B cell (primary cell): ENCODE measurements at regions not wholly inside any gene's neighbourhood (a gene's known extent, or its start where the extent isn't known, plus 50 kb on each side); places are given as distances from the start of the nearest gene placed in this dataset.

Experiments
- ATAC-seq: fragments of 200-7000 bp; cut with Tn5 transposase; one replicate; pipeline ENCODE4 v1.10.0; 2021; ENCODE audit warnings: low read depth, mild to moderate bottlenecking, moderate number of reproducible peaks, moderate library complexity
- CTCF ChIA-PET: fragments of 350-600 bp; sonication (Branson Sonifier 250); formaldehyde crosslinking; loops from one replicate; lab custom pipeline; 2021; ENCODE audit warnings: antibody characterized with exemption, inconsistent platforms; lab: Charles Lee
- POLR2A ChIA-PET: fragments of 350-600 bp; sonication (Branson Sonifier 250); formaldehyde crosslinking; loops from one replicate; lab custom pipeline; 2021; ENCODE audit warnings: antibody characterized with exemption; lab: Charles Lee
- DNase-seq: peaks from one replicate; pipeline ENCODE4 v3.0.0; 2013
- H2AFZ ChIP-seq: 2 replicates; pipeline ENCODE4 v1.6.1; 2012; ENCODE audit warnings: mild to moderate bottlenecking, low read depth, low read length; ENCODE audit not compliant: insufficient read depth, poor library complexity, severe bottlenecking
- H3K27ac ChIP-seq, 2 donors: 1 replicate in 1 of 2; 2 replicates in 1 of 2; pipeline ENCODE4 v1.5.1; 2012 to 2013; ENCODE audit warnings: low read length in 2 of 2, mild to moderate bottlenecking in 2 of 2, moderate library complexity in 1 of 2
- H3K27me3 ChIP-seq, 4 experiments: fragments of 200-600 bp in 1 of 4; sonication (generic) in 1 of 4; replicated peaks in 1 of 4; 1 replicate in 2 of 4; 2 replicates in 2 of 4; pipeline versions ENCODE4 v1.6.1 to v1.7.0; 2013 to 2016; ENCODE audit warnings: low read length in 3 of 4, mild to moderate bottlenecking in 2 of 4, mixed read lengths in 1 of 4, moderate library complexity in 1 of 4; ENCODE audit not compliant: insufficient read depth in 4 of 4, control insufficient read depth in 3 of 4; ENCODE audit errors: control extremely low read depth in 1 of 4
- H3K36me3 ChIP-seq, 2 experiments: replicated peaks in 1 of 2; 1 replicate in 1 of 2; 2 replicates in 1 of 2; pipeline versions ENCODE4 v1.6.1 to v1.7.1; 2013; ENCODE audit warnings: low read length in 1 of 2; ENCODE audit not compliant: insufficient read depth in 2 of 2, control insufficient read depth in 1 of 2; ENCODE audit errors: control extremely low read depth in 1 of 2, extremely low read depth in 1 of 2
- H3K4me1 ChIP-seq, 2 donors: fragments of 200-600 bp in 1 of 2; sonication (generic) in 1 of 2; 1 replicate in 1 of 2; 2 replicates in 1 of 2; pipeline versions ENCODE4 v1.5.1 to v1.6.1; 2013 to 2017; ENCODE audit warnings: low read length in 2 of 2; ENCODE audit not compliant: control insufficient read depth in 2 of 2, insufficient read depth in 2 of 2
- H3K4me2 ChIP-seq: replicated peaks from 2 replicates; pipeline ENCODE3; 2012; ENCODE audit warnings: mild to moderate bottlenecking, low read depth, low read length; ENCODE audit not compliant: poor library complexity, severe bottlenecking
- H3K4me3 ChIP-seq, 5 experiments: fragments of 200-600 bp in 1 of 5; sonication (generic) in 1 of 5; 1 replicate in 3 of 5; 2 replicates in 2 of 5; pipeline versions ENCODE4 v1.5.1 to v1.7.0; 2011 to 2016; ENCODE audit warnings: low read length in 4 of 5, mild to moderate bottlenecking in 4 of 5, low read depth in 2 of 5, control low read depth in 1 of 5, moderate library complexity in 1 of 5; ENCODE audit not compliant: insufficient read depth in 1 of 5; ENCODE audit errors: control extremely low read depth in 1 of 5, extremely low read depth in 1 of 5
- H3K79me2 ChIP-seq: fragments of 200-600 bp; sonication (generic); one replicate; pipeline ENCODE4 v1.6.0; 2016; ENCODE audit warnings: low read length; ENCODE audit not compliant: control insufficient read depth, insufficient read depth
- H3K9ac ChIP-seq: fragments of 200-600 bp; sonication (generic); 2 replicates; pipeline ENCODE4 v1.6.1; 2017; ENCODE audit warnings: mild to moderate bottlenecking, low read length, moderate library complexity
- H3K9me3 ChIP-seq, 3 donors: one replicate each; pipeline versions ENCODE4 v1.6.1 to v1.7.1; 2013; ENCODE audit warnings: low read length in 2 of 3; ENCODE audit not compliant: control insufficient read depth in 2 of 3, insufficient read depth in 1 of 3; ENCODE audit errors: control extremely low read depth in 1 of 3
- H4K20me1 ChIP-seq: 2 replicates; pipeline ENCODE4 v1.6.0; 2012; ENCODE audit warnings: mild to moderate bottlenecking, low read length; ENCODE audit not compliant: insufficient read depth, control insufficient read depth, poor library complexity, severe bottlenecking
- H3K27ac Mint-ChIP-seq: one replicate; pipeline ENCODE4 v1.8.0; 2021; ENCODE audit warnings: mixed read lengths
- H3K27me3 Mint-ChIP-seq: one replicate; pipeline ENCODE4 v1.8.0; 2021; ENCODE audit warnings: mixed read lengths
- H3K4me1 Mint-ChIP-seq: one replicate; pipeline ENCODE4 v1.8.0; 2021; ENCODE audit warnings: mixed read lengths
- H3K4me3 Mint-ChIP-seq: one replicate; pipeline ENCODE4 v1.8.0; 2021; ENCODE audit warnings: mixed read lengths
- H3K9me3 Mint-ChIP-seq: one replicate; pipeline ENCODE4 v1.8.0; 2022; ENCODE audit warnings: mixed read lengths; ENCODE audit not compliant: insufficient read depth
- EZH2 ChIP-seq: IDR thresholded peaks from 2 replicates; pipeline ENCODE4 v1.6.1; 2012; ENCODE audit warnings: borderline replicate concordance, low read depth, mild to moderate bottlenecking, moderate library complexity, low read length; ENCODE audit not compliant: insufficient read depth, poor library complexity, severe bottlenecking
- WGBS: methylation state at CpG from one replicate; pipeline ENCODE4 v1.1.5; 2013; ENCODE audit warnings: missing lambda C conversion rate; ENCODE audit not compliant: insufficient coverage; 5-methylcytosine and 5-hydroxymethylcytosine counted together
- intact Hi-C: fragments of 100-400 bp; cut with micrococcal nuclease; formaldehyde crosslinking; loops from one replicate; pipeline ENCODE4 v1.10.0; 2022
- TF ChIP-seq, protein P1 (sequence below): fragments of 200-600 bp; IDR thresholded peaks from one replicate; pipeline ENCODE4 v1.8.0; 2022; ENCODE audit warnings: antibody characterized with exemption, mild to moderate bottlenecking

DNA sequence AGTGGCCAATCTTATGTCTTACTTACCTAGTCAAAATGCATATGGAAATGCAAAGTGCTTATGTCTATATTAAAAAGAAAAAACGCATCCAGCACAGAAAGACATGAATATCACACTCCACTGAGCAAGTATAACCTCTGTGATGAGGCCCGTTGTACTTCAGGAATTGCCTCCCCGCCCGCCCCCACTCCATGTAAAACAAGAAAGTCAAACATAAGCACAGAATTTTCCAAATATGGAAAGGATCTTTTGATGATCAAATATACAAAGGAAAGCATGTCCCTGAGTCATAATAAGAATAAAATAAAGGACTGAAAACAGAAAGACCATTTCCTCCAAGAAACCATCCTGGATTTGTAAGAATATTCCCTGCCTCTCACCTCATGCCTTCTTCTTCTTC, 229.1 kb downstream of the BAMBI start:
- no peak overlapping the region for H2AFZ ChIP-seq
- H3K9me3 ChIP-seq = peaks cover 0 to 3% (median 0%) of the 10 kb centered on the region in 3 donors
- H3K27me3 ChIP-seq = no peaks in the 10 kb centered on the region
- H4K20me1 ChIP-seq = no peaks in the 10 kb centered on the region
- no peaks in the 10 kb centered on the region for H3K36me3 ChIP-seq
- ATAC-seq (no peak), DNase-seq (no peak)
- TF ChIP-seq EZH2 = no peak
- TF ChIP-seq, protein P1, sequence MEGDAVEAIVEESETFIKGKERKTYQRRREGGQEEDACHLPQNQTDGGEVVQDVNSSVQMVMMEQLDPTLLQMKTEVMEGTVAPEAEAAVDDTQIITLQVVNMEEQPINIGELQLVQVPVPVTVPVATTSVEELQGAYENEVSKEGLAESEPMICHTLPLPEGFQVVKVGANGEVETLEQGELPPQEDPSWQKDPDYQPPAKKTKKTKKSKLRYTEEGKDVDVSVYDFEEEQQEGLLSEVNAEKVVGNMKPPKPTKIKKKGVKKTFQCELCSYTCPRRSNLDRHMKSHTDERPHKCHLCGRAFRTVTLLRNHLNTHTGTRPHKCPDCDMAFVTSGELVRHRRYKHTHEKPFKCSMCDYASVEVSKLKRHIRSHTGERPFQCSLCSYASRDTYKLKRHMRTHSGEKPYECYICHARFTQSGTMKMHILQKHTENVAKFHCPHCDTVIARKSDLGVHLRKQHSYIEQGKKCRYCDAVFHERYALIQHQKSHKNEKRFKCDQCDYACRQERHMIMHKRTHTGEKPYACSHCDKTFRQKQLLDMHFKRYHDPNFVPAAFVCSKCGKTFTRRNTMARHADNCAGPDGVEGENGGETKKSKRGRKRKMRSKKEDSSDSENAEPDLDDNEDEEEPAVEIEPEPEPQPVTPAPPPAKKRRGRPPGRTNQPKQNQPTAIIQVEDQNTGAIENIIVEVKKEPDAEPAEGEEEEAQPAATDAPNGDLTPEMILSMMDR = no peak
- H3K4me2 ChIP-seq = no peak overlapping the region
- H3K79me2 ChIP-seq = no peaks in the 10 kb centered on the region
- ChIA-PET POLR2A (no interaction called here), CTCF (no interaction called here)
- H3K4me3 ChIP-seq = no peak overlapping the region
- H3K9ac ChIP-seq = no peak overlapping the region
- no CpG with 5 or more reads among the region's 4 CpGs for WGBS
- H3K27ac ChIP-seq = no peak overlapping the region
- Mint-ChIP-seq H3K4me3 (no peak overlapping the region), H3K4me1 (no peaks in the 10 kb centered on the region), H3K9me3 (no peaks in the 10 kb centered on the region), H3K27me3 (no peaks in the 10 kb centered on the region), H3K27ac (no peak overlapping the region)
- intact Hi-C loops = no loop called here
- no peaks in the 10 kb centered on the region for H3K4me1 ChIP-seq

DNA sequence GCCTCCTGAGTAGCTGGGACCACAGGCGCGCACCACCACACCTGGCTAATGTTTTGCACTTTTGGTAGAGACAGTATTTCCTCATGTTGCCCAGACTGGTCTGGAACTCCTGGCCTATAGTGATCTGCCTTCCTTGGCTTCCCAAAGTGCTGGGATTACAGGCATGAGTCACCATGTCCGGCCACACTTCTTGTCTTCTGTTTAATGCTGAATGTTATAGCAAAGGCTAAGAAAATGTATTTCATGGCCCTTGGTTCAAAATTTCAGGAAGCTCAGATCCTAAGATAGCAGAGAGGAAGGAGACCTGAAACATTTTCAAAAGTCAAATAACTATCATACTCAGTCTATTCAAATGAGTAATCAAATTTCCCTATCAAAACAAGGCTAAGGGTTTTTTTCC, 229.6 kb downstream of the BAMBI start:
- Histone ChIP-seq H3K36me3 (no peaks in the 10 kb centered on the region), H3K4me3 (no peak overlapping the region), H3K27ac (no peak overlapping the region), H3K9ac (no peak overlapping the region), H3K4me2 (no peak overlapping the region), H3K27me3 (no peaks in the 10 kb centered on the region), H3K4me1 (no peaks in the 10 kb centered on the region), H3K9me3 (peaks cover 0 to 3% (median 0%) of the 10 kb centered on the region in 3 donors), H4K20me1 (no peaks in the 10 kb centered on the region), H2AFZ (no peak overlapping the region), H3K79me2 (no peaks in the 10 kb centered on the region)
- TF ChIP-seq EZH2 = no peak
- TF ChIP-seq, protein P1 = no peak
- ATAC-seq (no peak), DNase-seq (no peak)
- Mint-ChIP-seq H3K27ac (no peak overlapping the region), H3K4me3 (no peak overlapping the region), H3K4me1 (no peaks in the 10 kb centered on the region), H3K27me3 (no peaks in the 10 kb centered on the region), H3K9me3 (no peaks in the 10 kb centered on the region)
- ChIA-PET CTCF (no interaction called here), POLR2A (no interaction called here)
- intact Hi-C loops = no loop called here
- 100% methylated on average over 1 of the region's 3 CpGs for WGBS
